Endothelial cell (in vitro differentiated cells): ENCODE measurements at regions not wholly inside any gene's neighbourhood (a gene's known extent, or its start where the extent isn't known, plus 50 kb on each side); places are given as distances from the start of the nearest gene placed in this dataset.
"Not testable (repeated sequence)": the region's sequence is repeated elsewhere in the genome, so short reads cannot be mapped to it uniquely, and the experiment has no call there.

Experiments used
- DNase-seq: peaks from one replicate; pipeline ENCODE4 v3.0.0; 2021; ENCODE audit warnings: low spot score
- H3K27ac Mint-ChIP-seq: one replicate; pipeline ENCODE4 v1.8.0; 2021; ENCODE audit warnings: mixed read lengths, inconsistent platforms; ENCODE audit not compliant: unreplicated experiment
- H3K27me3 Mint-ChIP-seq: one replicate; pipeline ENCODE4 v1.8.0; 2021; ENCODE audit warnings: mild to moderate bottlenecking, moderate library complexity, mixed read lengths, inconsistent platforms; ENCODE audit not compliant: unreplicated experiment
- H3K36me3 Mint-ChIP-seq: one replicate; pipeline ENCODE4 v1.8.0; 2021; ENCODE audit warnings: mild to moderate bottlenecking, low read depth, mixed read lengths, inconsistent platforms; ENCODE audit not compliant: unreplicated experiment
- H3K4me1 Mint-ChIP-seq: one replicate; pipeline ENCODE4 v1.8.0; 2021; ENCODE audit warnings: mild to moderate bottlenecking, mixed read lengths, inconsistent platforms; ENCODE audit not compliant: unreplicated experiment
- H3K4me3 Mint-ChIP-seq: one replicate; pipeline ENCODE4 v1.8.0; 2021; ENCODE audit warnings: mild to moderate bottlenecking, mixed read lengths, inconsistent platforms; ENCODE audit not compliant: unreplicated experiment
- H3K9me3 Mint-ChIP-seq: one replicate; pipeline ENCODE4 v1.8.0; 2021; ENCODE audit warnings: mixed read lengths, inconsistent platforms; ENCODE audit not compliant: unreplicated experiment
- TF ChIP-seq, protein P1 (sequence below): fragments of 200-600 bp; sonication (generic); IDR thresholded peaks from one replicate; pipeline ENCODE4 v1.5.0; 2021; ENCODE audit warnings: antibody characterized with exemption; ENCODE audit not compliant: unreplicated experiment

DNA sequence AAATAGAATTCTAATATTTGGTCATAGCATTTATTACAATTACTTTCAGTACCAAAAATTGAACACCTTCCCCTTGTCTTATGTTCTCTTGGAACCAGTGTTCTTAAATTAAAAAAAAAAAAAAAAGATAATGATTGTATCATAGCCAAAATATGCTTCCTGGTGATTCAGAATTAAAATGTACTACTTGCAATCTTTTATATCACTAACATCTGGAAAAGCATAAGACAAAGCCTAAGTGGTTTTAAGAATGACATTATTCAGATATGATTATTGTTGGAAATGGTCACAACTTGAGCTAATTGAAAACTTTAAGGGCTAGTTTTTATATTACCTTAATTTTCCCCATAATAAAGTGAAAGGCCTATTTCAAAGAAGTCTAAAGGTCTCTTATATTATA lies 493.3 kb upstream of the MARCKS start:
- no peaks in the 10 kb centered on the region for H3K9me3 Mint-ChIP-seq
- TF ChIP-seq, protein P1, sequence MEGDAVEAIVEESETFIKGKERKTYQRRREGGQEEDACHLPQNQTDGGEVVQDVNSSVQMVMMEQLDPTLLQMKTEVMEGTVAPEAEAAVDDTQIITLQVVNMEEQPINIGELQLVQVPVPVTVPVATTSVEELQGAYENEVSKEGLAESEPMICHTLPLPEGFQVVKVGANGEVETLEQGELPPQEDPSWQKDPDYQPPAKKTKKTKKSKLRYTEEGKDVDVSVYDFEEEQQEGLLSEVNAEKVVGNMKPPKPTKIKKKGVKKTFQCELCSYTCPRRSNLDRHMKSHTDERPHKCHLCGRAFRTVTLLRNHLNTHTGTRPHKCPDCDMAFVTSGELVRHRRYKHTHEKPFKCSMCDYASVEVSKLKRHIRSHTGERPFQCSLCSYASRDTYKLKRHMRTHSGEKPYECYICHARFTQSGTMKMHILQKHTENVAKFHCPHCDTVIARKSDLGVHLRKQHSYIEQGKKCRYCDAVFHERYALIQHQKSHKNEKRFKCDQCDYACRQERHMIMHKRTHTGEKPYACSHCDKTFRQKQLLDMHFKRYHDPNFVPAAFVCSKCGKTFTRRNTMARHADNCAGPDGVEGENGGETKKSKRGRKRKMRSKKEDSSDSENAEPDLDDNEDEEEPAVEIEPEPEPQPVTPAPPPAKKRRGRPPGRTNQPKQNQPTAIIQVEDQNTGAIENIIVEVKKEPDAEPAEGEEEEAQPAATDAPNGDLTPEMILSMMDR, result no peak
- no peaks in the 10 kb centered on the region for H3K36me3 Mint-ChIP-seq
- H3K27ac Mint-ChIP-seq, result no peak overlapping the region
- no peaks in the 10 kb centered on the region for H3K27me3 Mint-ChIP-seq
- peaks cover 18% of the 10 kb centered on the region for H3K4me1 Mint-ChIP-seq
- no peak for DNase-seq
- H3K4me3 Mint-ChIP-seq, result no peak overlapping the region

- H3K4me1 Mint-ChIP-seq, result peaks cover 15% of the 10 kb centered on the region
- no peak overlapping the region for H3K27ac Mint-ChIP-seq
- no peaks in the 10 kb centered on the region for H3K27me3 Mint-ChIP-seq
- no peak for DNase-seq
- H3K4me3 Mint-ChIP-seq, result no peak overlapping the region
- H3K9me3 Mint-ChIP-seq, result no peaks in the 10 kb centered on the region
- TF ChIP-seq, protein P1, result no peak
- no peaks in the 10 kb centered on the region for H3K36me3 Mint-ChIP-seq
Measured at GRCh38 chr6:113364766-113365165, 492.4 kb upstream of the MARCKS start.

- H3K4me3 Mint-ChIP-seq, result no peak overlapping the region
- no peaks in the 10 kb centered on the region for H3K36me3 Mint-ChIP-seq
- no peak for DNase-seq
- H3K27me3 Mint-ChIP-seq, result no peaks in the 10 kb centered on the region
- TF ChIP-seq, protein P1, result no peak
- H3K27ac Mint-ChIP-seq, result no peak overlapping the region
- H3K9me3 Mint-ChIP-seq, result no peaks in the 10 kb centered on the region
- peaks cover 10% of the 10 kb centered on the region for H3K4me1 Mint-ChIP-seq
Measured at GRCh38 chr6:113365191-113365590, 492.0 kb upstream of the MARCKS start.

DNA sequence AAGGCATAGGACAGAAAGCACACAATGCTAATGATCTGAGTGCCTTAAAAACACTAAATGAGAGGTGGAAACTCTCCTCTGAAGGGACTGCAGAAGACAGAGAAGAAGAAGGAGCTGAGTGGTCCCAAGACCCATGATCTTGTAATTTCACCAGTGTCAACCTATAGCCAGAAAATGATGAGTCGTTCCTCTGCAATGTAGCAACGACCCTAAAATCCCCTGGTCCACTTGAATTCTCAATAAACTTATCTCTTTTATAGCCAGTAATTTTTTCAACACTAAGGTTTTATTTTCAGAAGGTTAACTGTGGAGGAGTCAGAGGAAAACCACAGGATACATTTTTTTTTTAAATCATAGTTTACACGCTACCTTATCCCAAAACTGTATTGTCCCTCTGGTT lies 490.6 kb upstream of the MARCKS start:
- H3K4me3 Mint-ChIP-seq, result no peak overlapping the region
- TF ChIP-seq, protein P1, result no peak
- H3K36me3 Mint-ChIP-seq, result no peaks in the 10 kb centered on the region
- DNase-seq, result no peak
- H3K4me1 Mint-ChIP-seq, result peaks cover 10% of the 10 kb centered on the region
- no peaks in the 10 kb centered on the region for H3K9me3 Mint-ChIP-seq
- no peak overlapping the region for H3K27ac Mint-ChIP-seq
- H3K27me3 Mint-ChIP-seq, result no peaks in the 10 kb centered on the region

DNA sequence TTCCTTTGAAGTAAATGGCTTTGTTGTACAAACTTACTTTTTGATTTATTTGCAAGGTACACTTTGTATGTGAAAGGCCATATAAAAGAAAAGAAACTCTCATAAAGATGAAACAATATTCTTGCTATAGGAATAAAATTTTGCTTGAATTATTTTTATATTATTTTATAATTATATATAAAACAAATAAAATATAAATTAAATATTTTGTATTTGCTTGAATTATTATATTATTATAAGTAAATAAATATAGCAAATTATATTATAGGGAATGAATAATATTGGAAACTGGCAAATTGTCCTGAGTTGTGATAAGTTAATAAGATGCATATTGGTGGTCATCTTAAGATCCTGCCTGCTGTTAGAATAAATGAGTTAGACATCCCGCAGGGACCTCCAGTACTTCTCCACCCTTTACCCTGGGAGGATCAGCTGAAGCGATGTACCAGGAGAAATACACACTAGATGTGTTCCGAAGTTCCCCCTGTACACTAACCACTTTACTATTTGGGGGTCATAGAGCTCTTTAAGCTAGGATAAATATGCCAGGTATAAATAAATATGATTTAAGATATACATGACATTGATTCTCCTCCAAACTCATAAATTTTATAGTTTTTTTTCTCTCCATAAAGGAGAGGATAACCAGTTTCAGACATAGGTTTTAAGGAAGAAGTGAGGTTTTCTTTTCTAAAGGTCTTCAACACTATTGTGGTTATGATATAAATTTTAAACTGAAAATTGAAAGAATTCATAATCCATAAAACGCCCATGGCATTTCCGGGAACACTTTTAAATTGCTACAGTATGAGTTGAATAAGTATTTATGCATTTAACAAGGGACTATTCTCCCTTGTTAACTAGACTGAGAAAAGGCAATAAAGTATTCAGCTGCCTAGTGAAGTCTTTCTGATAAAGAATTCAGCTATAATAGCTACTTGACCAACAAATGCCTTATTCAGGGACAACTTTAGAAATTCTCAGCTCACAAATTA lies 486.3 kb upstream of the MARCKS start:
- no peaks in the 10 kb centered on the region for H3K9me3 Mint-ChIP-seq
- no peak for DNase-seq
- no peaks in the 10 kb centered on the region for H3K4me1 Mint-ChIP-seq
- H3K36me3 Mint-ChIP-seq, result no peaks in the 10 kb centered on the region
- no peaks in the 10 kb centered on the region for H3K27me3 Mint-ChIP-seq
- H3K27ac Mint-ChIP-seq, result no peak overlapping the region
- TF ChIP-seq, protein P1, result no peak
- no peak overlapping the region for H3K4me3 Mint-ChIP-seq

DNA sequence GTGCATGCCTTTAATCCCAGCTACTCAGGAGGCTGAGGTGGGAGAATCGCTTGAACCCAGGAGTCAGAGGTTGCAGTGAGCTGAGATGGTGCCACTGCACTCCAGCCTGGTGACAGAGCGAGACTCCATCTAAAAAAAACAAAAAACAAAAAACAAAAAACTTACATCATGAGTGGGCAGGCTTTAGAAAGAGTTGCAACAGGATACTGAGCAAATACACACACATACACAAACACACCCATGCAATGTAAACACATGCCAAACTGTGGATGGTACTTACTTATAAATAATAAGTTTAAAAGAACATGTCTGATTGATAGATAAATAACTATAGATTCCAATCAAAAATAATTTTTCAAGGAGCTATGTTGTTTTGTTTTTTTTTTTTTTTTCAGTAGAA lies 481.7 kb upstream of the MARCKS start:
- not testable (repeated sequence) for H3K9me3 Mint-ChIP-seq

More for the DNA sequence above, 481.7 kb upstream of the MARCKS start:
- not testable (repeated sequence) for DNase-seq, H3K27ac Mint-ChIP-seq, H3K36me3 Mint-ChIP-seq, H3K27me3 Mint-ChIP-seq, H3K4me3 Mint-ChIP-seq, H3K4me1 Mint-ChIP-seq
